NCI-H1417 (cell line): ENCODE measurements at regions not wholly inside any gene's neighbourhood (a gene's known extent, or its start where the extent isn't known, plus 50 kb on each side); places are given as distances from the start of the nearest gene placed in this dataset.
"Not testable (repeated sequence)": the region's sequence is repeated elsewhere in the genome, so short reads cannot be mapped to it uniquely, and the experiment has no call there.

ENCODE experiments used
- DNase-seq, 3 experiments: peaks; one replicate each; lab custom pipeline; 2025; lab: John Stamatoyannopoulos, UW

- DNase-seq: peak in 1 of 3 experiments; percentile 16
Measured at GRCh38 chr6:76275746-76276145, 203.3 kb upstream of the IMPG1 start.

DNA sequence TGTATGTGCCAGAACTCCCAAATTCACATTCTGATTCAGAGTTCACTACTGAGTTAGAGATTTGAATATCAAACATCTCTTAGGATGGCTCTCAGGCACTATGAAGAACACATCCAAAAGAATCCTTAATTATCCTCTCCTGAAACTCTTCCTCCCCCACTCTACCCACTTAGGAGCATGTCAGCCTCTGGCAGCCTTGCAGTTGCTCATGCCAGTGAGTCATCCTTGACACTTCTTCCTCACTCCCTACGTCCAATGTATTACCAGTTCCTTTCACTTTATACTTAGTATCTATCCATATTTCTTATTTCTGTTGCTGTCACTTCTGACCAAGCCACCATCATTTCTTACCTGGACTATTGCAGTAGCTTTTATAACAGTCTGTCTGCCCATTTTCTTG lies 192.0 kb upstream of the IMPG1 start:
- DNase-seq: no peak

- no peak for DNase-seq
Measured at GRCh38 chr6:76262240-76262639, 189.8 kb upstream of the IMPG1 start.

DNA sequence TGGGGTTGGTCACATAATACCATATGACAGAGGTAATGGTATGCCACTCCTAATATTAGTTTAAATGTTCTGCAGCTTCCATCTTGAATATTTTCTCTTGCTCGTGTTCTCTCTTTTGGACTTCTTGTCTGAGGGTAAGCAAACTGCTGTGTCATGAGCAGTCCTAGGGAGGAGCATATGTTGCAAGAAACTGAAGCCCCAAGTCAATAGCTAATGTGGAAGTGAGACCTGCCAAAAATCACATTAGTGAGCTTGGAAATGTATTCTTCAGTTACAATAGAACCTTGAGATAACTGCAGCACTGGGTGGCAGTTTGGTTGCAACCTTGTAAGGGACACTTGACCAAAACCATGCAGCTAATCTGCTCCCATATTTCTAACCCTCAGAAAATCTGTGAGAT lies 178.2 kb upstream of the IMPG1 start:
- DNase-seq: no peak

GRCh38 chr6:76247527-76247926 lies 175.1 kb upstream of the IMPG1 start:
- DNase-seq: no peak

DNA sequence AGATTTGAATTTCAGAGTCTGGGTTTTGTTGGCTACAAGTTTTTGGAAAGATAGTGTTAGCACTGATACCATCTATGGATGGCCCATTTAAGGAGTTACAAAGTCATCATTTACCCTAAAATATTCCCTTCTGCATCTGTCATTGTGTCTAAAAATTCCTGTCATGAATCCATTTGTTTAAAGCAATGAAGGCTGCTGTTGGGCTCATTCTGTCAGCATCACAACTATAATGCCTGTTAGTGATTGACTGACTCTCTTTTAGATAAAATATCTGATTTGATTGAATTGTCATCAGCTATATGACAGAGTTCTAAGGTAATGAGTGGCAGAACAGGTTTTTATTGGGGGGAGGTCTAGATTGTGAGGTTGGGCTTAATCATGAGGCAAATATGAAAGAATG lies 167.6 kb upstream of the IMPG1 start:
- DNase-seq: no peak

DNA sequence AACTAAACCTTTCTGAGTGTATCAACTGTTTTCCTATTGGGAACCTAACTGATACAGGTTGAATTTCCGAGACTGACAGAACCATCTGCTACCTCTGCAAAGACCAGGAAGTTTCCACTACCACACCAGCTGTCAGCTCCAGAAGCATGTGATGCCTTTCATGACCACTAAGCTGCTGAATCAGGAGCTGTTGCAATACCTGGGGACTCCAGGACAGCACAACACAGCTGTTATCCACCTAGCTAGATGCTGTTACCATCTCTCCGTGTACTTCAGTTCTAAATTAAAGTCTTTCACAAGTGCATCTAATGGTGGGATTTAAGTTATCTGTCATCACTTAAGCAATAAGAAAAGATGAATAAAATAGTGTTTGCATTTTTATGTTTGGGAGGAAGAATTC lies 158.2 kb upstream of the IMPG1 start:
- no peak for DNase-seq

DNA sequence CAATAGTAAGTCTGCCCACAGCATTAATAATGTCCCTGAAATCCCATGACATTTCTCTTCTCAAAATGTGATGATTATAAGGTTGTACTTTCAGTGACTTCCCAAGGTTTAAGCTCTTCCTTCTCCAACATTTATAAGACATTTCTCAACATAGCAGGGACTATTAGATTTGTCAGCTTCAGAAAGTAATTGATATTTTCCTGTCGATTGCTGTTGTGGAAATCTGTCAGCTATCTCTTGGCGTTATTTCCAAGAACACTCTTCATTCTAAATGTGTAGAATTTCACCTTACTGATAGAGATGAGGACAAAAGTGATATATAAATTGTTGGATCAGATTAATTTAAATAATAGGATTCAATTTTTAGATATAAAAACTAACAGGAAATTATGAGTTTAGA lies 149.7 kb upstream of the IMPG1 start:
- no peak for DNase-seq

DNA sequence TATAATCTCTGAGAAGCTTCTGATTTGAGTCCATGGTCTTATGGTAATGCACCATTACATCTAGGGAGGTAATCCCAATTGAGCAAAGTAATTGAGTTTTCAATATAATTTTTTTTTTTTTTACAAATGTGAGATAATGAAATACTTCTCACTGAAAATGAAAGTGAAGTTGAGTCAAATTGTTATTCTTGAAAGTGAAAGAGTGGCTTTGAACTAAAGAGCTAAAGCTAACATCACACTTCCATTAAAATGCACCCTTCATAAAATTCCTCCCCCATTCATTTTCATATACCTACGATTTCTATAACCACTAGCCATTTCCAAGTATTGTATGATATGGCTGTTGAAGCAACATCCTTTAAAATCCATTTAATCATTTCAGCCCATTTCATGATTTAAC lies 149.1 kb upstream of the IMPG1 start:
- no peak for DNase-seq

GRCh38 chr6:76220805-76221204 lies 148.3 kb upstream of the IMPG1 start:
- DNase-seq: peak in 1 of 3 experiments; percentile 20

DNA sequence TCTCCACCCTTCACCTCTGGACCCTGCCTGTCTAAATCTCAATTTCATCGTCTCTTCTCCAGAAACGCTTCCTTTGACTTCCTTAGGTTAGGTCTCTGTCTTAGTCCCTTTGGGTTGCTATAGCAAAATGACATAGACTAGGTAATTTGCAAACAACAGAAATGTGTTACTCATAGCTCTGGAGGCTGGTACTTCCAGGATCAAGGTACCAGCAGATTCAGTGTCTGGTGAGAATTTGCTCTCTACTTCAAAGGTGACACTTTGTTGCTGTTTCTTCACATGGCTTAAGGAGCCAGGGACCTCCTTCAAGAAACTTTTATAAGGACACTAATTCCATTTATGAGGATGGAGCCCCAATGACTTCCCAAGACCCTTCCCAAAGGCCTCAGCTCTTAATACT lies 145.1 kb upstream of the IMPG1 start:
- DNase-seq: no peak

DNA sequence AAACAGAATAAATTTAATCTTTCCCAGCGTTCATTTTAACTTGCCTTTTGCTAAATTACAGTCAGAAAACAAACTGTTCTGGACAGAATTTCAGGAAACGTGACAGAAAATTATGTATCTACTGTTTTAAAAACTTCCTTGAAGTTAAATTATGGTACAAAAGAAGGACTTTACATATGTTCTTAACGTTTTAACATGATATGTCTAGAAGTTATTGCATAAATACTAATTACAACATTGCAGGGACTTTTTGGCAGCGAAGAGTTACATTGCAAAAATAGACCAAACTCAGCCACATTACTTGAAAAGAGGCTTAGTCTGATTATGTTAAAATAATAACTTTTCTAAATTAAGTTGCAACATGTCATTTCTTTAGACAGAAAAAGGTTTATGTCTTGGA lies 142.1 kb upstream of the IMPG1 start:
- DNase-seq: no peak

DNA sequence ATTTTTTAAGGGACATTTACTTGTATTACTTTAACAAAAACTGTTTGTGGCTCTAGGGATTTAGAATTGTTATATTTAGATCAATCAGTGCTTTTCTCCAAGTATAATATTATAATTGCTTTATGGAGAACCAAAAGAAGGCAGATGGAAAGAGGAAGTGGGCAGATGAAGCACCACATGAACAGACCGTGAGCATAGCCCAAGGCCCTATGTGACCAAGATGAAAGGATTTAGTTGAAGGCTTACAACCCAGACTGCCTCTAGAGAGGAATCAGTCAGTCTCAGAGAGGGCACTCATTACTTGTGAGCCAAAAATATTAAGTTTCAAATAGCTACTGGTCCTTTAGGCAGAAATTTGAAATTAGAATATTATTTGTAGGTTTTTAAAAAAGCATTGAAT lies 102.3 kb upstream of the IMPG1 start:
- DNase-seq: no peak

DNA sequence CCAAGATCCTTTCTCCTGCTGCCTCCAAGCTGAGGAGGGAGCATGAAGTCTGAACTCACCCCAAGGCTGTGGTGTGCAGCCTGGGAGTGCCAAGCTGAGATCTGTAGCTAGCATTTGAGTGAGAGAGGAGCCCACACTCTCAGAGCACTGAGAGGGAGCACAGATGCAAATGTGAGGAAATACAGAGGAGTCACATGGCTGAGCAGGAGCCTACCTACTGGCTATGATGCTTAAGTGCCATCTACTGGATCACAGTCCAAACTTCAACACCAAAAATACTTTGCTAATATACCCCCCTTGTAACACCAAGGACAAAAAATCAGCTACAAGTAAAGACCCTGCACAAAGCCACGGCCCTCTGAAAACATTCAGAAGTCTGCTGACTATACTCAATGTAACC lies 94.4 kb upstream of the IMPG1 start:
- DNase-seq: no peak

- DNase-seq: no peak
Measured at GRCh38 chr6:76166297-76166696, 93.8 kb upstream of the IMPG1 start.

DNA sequence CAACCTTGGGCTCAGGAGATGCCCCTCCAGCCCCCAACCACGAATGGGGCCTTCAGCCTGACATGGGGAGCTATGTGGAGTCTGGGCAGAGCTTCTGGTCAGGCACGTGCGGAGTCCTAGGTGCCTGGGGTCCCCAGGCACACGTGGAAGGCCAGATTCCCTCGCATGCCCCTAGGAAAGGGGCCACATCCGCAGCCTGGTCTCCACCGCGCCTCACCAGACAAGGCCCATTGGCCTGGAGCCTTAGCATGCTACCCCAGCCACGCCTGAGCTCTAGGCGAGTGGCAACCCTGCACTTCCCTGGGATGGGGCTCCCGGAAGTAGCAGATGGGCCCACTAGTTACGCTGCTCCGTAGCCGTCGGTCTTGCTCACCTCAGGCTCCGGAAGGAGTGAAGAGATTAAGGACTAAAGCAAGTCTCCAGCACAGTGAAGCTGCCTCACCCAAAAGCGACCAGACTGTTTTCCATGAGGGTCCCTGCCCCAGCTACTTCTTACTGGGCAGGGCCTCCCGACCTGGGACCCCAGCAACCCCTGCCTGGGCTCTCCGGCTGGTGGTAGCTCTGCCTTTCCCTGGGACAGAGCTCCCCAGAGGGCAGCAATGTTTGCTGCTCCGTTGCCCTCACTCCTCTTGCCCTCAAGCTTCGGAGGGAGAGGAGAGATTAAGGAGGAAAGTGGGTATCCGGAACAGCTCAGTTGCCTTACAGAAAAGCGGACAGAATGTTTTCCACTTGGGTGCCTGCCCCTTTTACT lies 93.2 kb upstream of the IMPG1 start:
- DNase-seq: no peak

DNA sequence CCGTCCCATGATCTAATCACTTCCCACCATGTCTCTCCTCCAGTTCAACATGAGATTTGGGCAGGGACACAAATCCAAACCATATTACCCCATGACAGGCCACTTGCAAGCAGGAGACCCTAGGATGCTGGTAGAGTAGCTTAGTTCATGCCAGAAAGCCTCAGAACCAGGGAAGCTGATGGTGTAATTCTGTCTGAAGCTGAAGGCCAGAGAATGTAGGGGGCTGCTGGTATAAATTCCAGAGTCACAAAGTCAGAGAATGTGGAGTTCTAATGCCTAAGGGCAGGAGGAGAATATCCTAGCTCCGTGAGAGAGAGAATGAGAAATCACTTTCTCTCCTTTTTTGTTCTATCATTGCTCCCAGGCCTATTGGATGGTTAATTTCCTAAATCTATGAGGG lies 90.3 kb upstream of the IMPG1 start:
- DNase-seq: no peak

- not testable (repeated sequence) for DNase-seq
Measured at GRCh38 chr6:76157800-76158199, 85.3 kb upstream of the IMPG1 start.

GRCh38 chr6:76135481-76135880 lies 63.0 kb upstream of the IMPG1 start:
- DNase-seq: no peak

DNA sequence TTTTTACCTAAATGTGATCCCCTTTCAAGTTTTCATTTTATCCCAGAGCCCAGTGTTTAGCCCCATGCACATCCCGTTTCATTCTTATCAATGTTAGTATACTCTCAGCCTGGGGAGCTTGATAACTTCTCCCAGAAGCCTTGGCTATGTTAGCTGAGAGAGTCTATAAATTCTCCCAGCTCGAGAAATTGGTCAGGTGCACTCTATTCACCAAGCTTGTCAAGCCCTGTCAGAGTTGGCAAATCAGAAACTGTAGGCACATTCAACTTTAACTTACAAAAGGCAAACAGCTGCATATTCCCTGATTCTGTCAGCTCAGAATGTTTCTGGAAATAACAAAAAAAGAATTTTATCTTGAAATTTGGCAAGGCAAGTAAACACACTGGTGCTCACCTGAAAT lies 62.2 kb upstream of the IMPG1 start:
- DNase-seq: no peak

- DNase-seq: no peak
Measured at GRCh38 chr6:76124018-76124417, 51.6 kb upstream of the IMPG1 start.
